ENCODE measurements at regions not wholly inside any gene's neighbourhood (a gene's known extent, or its start where the extent isn't known, plus 50 kb on each side); places are given as distances from the start of the nearest gene placed in this dataset.

- DNase-seq: no peak
Observed at GRCh38 chr13:52975969-52976368, 52.6 kb upstream of the OLFM4 start.

- DNase-seq: no peak
Observed at GRCh38 chr13:52975161-52975560, 53.5 kb upstream of the OLFM4 start.

- DNase-seq: no peak
Observed at GRCh38 chr13:52974711-52975110, 53.9 kb upstream of the OLFM4 start.

- no peak for DNase-seq
Observed at GRCh38 chr13:52969373-52969772, 59.2 kb upstream of the OLFM4 start.

- peak; percentile 50 for DNase-seq
Observed at GRCh38 chr13:52968074-52968700, 60.4 kb upstream of the OLFM4 start.

- DNase-seq: no peak
Observed at GRCh38 chr13:52961987-52962386, 66.6 kb upstream of the OLFM4 start.

- DNase-seq: no peak
Observed at GRCh38 chr13:52961256-52961910, 67.2 kb upstream of the OLFM4 start.

- DNase-seq: no peak
Observed at GRCh38 chr13:52955472-52955874, 73.1 kb upstream of the OLFM4 start.

- no peak for DNase-seq
Observed at GRCh38 chr13:52954838-52955237, 73.8 kb upstream of the OLFM4 start.

- DNase-seq: no peak
Observed at GRCh38 chr13:52950436-52950956, 78.1 kb upstream of the OLFM4 start.

GRCh38 chr13:52949742-52950141 is 78.9 kb upstream of the OLFM4 start:
- no peak for DNase-seq

GRCh38 chr13:52949044-52949443 is 79.6 kb upstream of the OLFM4 start:
- DNase-seq: no peak

- no peak for DNase-seq
Observed at GRCh38 chr13:52947921-52948373, 80.7 kb upstream of the OLFM4 start.

- no peak for DNase-seq
Observed at GRCh38 chr13:52945348-52945747, 83.3 kb upstream of the OLFM4 start.

GRCh38 chr13:52944697-52945096 is 83.9 kb upstream of the OLFM4 start:
- no peak for DNase-seq

GRCh38 chr13:52938065-52938464 is 89.6 kb upstream of the PCDH8 start:
- no peak for DNase-seq

GRCh38 chr13:52936806-52937205 is 88.4 kb upstream of the PCDH8 start:
- DNase-seq: no peak

- no peak for DNase-seq
Observed at GRCh38 chr13:52934258-52934657, 85.8 kb upstream of the PCDH8 start.

GRCh38 chr13:52933547-52934210 is 85.2 kb upstream of the PCDH8 start:
- peak; percentile 30 for DNase-seq

- no peak for DNase-seq
Observed at GRCh38 chr13:52933099-52933498, 84.7 kb upstream of the PCDH8 start.

GRCh38 chr13:52932649-52933048 is 84.2 kb upstream of the PCDH8 start:
- DNase-seq: no peak

- DNase-seq: no peak
Observed at GRCh38 chr13:52931539-52932431, 83.3 kb upstream of the PCDH8 start.

- DNase-seq: no peak
Observed at GRCh38 chr13:52931131-52931530, 82.7 kb upstream of the PCDH8 start.

Data from NCI-H2227 treated with DMSO at 0.1 percent for 48 hours (cell line).